ENCODE measurements at regions not wholly inside any gene's neighbourhood (a gene's known extent, or its start where the extent isn't known, plus 50 kb on each side); places are given as distances from the start of the nearest gene placed in this dataset.

GRCh38 chr12:31832740-31833729 lies 104.2 kb upstream of the AMN1 start:
- Histone ChIP-seq H3K4me1 (no peaks in the 10 kb centered on the region), H3K36me3 (no peaks in the 10 kb centered on the region), H3K27ac (no peak overlapping the region), H3K9me3 (no peaks in the 10 kb centered on the region), H3K27me3 (no peaks in the 10 kb centered on the region), H3K4me3 (no peak overlapping the region)
- intact Hi-C loops (cut with DNase I; ENCODE audit: low total_unique reads) (no loop called here), in situ Hi-C loops (cut with MboI; ENCODE audit: low sequenced_read_pairs in 4 of 4) (no loop called here)
- TF ChIP-seq POLR2A (IDR thresholded peaks at IDR 0.05), result no peak
- TF ChIP-seq CTCF (IDR thresholded peaks at IDR 0.05 in 4 of 5, conservative IDR thresholded peaks at IDR 0.05 in 1 of 5), result no peak
- ATAC-seq (no peak), DNase-seq (no peak)

- DNase-seq (no peak), ATAC-seq (no peak)
- intact Hi-C loops (cut with DNase I; ENCODE audit: low total_unique reads) (loop anchor here (10.0 kb wide), 1 partner anchor 47 kb away; no protein-coding TSS in a partner anchor), in situ Hi-C loops (cut with MboI; ENCODE audit: low sequenced_read_pairs in 4 of 4) (no loop called here)
- Histone ChIP-seq H3K9me3 (no peaks in the 10 kb centered on the region), H3K4me3 (no peak overlapping the region), H3K36me3 (no peaks in the 10 kb centered on the region), H3K27me3 (no peaks in the 10 kb centered on the region), H3K4me1 (no peaks in the 10 kb centered on the region), H3K27ac (no peak overlapping the region)
- TF ChIP-seq POLR2A (IDR thresholded peaks at IDR 0.05), result no peak
- no peak for TF ChIP-seq CTCF (IDR thresholded peaks at IDR 0.05 in 4 of 5, conservative IDR thresholded peaks at IDR 0.05 in 1 of 5)
Measured at GRCh38 chr12:31828071-31828470, 99.2 kb upstream of the AMN1 start.

DNA sequence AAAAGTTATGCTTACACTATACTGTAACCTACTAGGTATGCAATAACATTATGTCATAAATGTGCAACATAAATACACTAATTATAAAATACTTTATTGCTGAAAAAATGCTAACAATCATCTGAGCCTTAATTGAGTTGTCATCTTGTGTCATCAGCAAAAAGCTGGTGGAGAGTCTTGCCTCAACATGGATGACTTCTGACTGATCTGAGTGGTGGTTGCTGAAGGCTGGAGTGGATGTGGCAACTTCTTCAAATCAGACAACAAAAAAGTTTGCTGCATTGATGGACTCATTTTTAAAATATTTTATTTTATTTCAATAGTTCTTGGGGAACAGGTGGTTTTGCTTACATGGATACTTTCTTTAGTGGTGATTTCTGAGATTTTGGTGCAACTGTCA lies 93.9 kb upstream of the AMN1 start:
- Histone ChIP-seq H3K4me3 (no peak overlapping the region), H3K27me3 (no peaks in the 10 kb centered on the region), H3K4me1 (no peaks in the 10 kb centered on the region), H3K36me3 (no peaks in the 10 kb centered on the region), H3K9me3 (no peaks in the 10 kb centered on the region), H3K27ac (no peak overlapping the region)
- ATAC-seq (no peak), DNase-seq (no peak)
- intact Hi-C loops (cut with DNase I; ENCODE audit: low total_unique reads) (loop anchor here (10.0 kb wide), 1 partner anchor 52 kb away; no protein-coding TSS in a partner anchor), in situ Hi-C loops (cut with MboI; ENCODE audit: low sequenced_read_pairs in 4 of 4) (no loop called here)
- TF ChIP-seq CTCF (IDR thresholded peaks at IDR 0.05 in 4 of 5, conservative IDR thresholded peaks at IDR 0.05 in 1 of 5), result no peak
- no peak for TF ChIP-seq POLR2A (IDR thresholded peaks at IDR 0.05)

GRCh38 chr12:31821484-31821883 lies 92.7 kb upstream of the AMN1 start:
- no peak overlapping the region for H3K4me3 ChIP-seq
- no peak for DNase-seq
- in situ Hi-C loops (cut with MboI; ENCODE audit: low sequenced_read_pairs in 4 of 4), result no loop called here
- ATAC-seq, result no peak
- no peak overlapping the region for H3K27ac ChIP-seq
- H3K9me3 ChIP-seq, result no peaks in the 10 kb centered on the region
- H3K27me3 ChIP-seq, result no peaks in the 10 kb centered on the region
- TF ChIP-seq POLR2A (IDR thresholded peaks at IDR 0.05), result no peak
- H3K4me1 ChIP-seq, result no peaks in the 10 kb centered on the region
- intact Hi-C loops (cut with DNase I; ENCODE audit: low total_unique reads), result loop anchor here (10.0 kb wide), 1 partner anchor 53 kb away; no protein-coding TSS in a partner anchor
- no peaks in the 10 kb centered on the region for H3K36me3 ChIP-seq

GRCh38 chr12:31820832-31821231 lies 92.0 kb upstream of the AMN1 start:
- no peaks in the 10 kb centered on the region for H3K9me3 ChIP-seq
- H3K4me1 ChIP-seq, result no peaks in the 10 kb centered on the region
- no peak for ATAC-seq
- H3K27me3 ChIP-seq, result no peaks in the 10 kb centered on the region
- intact Hi-C loops (cut with DNase I; ENCODE audit: low total_unique reads) (loop anchor here (10.0 kb wide), 1 partner anchor 54 kb away; no protein-coding TSS in a partner anchor), in situ Hi-C loops (cut with MboI; ENCODE audit: low sequenced_read_pairs in 4 of 4) (no loop called here)
- H3K36me3 ChIP-seq, result no peaks in the 10 kb centered on the region
- TF ChIP-seq POLR2A (IDR thresholded peaks at IDR 0.05) (no peak), CTCF (IDR thresholded peaks at IDR 0.05 in 4 of 5, conservative IDR thresholded peaks at IDR 0.05 in 1 of 5) (no peak)
- H3K27ac ChIP-seq, result no peak overlapping the region
- no peak overlapping the region for H3K4me3 ChIP-seq
- no peak for DNase-seq
